PC-3 (cell line): ENCODE measurements at regions not wholly inside any gene's neighbourhood (a gene's known extent, or its start where the extent isn't known, plus 50 kb on each side); places are given as distances from the start of the nearest gene placed in this dataset.

Source experiments
- EZH2 ChIP-seq: fragments of 300-600 bp; sonication (generic); IDR thresholded peaks from one replicate; pipeline ENCODE4 v1.6.1; 2017; ENCODE audit warnings: antibody characterized with exemption, mild to moderate bottlenecking, low read length; ENCODE audit not compliant: unreplicated experiment
- EZH2phosphoT487 ChIP-seq: fragments of 300-600 bp; sonication (generic); IDR thresholded peaks from 2 replicates; pipeline ENCODE4 v1.6.1; 2018; ENCODE audit warnings: mild to moderate bottlenecking, antibody characterized with exemption, low read length, borderline replicate concordance
- TF ChIP-seq, protein P1 (sequence below): fragments of 300-600 bp; sonication (generic); conservative IDR thresholded peaks from 2 replicates; pipeline ENCODE4 v1.5.1; 2017; ENCODE audit warnings: antibody characterized with exemption, low read depth, mild to moderate bottlenecking, low read length

DNA sequence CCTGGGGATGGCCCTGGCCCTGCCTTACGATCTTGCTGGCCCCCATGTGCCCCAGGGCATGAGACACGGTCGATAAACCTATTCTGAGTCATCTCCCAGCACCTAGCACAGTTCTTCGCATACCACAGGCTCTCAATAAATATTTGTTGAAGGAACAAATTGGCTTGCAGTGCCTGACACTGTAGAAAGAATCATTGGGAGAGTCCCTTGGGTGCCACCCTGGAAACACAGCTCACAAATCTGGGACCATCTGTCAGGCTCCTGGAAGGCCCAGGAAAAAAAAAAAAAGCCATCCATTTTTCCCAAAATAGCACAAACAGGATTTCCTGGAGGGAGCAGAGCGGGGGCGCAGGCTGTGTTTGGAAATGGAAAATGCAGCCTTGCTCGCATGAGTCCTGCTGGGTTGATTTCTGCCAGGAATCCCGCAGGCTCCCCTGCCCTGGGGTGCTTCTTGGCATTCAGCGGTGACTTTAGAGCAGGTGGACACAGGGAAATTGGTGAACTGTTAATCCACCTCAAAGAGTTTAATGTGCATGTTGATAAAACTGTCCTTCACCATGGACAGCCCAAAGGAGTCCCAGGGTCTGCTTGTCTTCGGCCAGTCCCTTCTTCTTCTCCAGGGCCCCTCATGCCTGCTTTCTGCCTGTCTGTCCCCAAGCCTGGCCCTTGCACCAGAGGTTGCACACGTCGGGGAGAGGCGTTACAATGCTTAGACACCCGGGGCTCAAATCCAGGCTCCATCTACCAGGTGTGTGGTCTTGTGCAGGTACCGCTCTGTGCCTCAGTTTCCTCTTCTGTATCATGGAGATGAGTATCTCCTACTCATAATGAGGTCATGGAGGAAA lies 106.1 kb upstream of the RFLNA start:
- TF ChIP-seq, protein P1, sequence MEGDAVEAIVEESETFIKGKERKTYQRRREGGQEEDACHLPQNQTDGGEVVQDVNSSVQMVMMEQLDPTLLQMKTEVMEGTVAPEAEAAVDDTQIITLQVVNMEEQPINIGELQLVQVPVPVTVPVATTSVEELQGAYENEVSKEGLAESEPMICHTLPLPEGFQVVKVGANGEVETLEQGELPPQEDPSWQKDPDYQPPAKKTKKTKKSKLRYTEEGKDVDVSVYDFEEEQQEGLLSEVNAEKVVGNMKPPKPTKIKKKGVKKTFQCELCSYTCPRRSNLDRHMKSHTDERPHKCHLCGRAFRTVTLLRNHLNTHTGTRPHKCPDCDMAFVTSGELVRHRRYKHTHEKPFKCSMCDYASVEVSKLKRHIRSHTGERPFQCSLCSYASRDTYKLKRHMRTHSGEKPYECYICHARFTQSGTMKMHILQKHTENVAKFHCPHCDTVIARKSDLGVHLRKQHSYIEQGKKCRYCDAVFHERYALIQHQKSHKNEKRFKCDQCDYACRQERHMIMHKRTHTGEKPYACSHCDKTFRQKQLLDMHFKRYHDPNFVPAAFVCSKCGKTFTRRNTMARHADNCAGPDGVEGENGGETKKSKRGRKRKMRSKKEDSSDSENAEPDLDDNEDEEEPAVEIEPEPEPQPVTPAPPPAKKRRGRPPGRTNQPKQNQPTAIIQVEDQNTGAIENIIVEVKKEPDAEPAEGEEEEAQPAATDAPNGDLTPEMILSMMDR = no peak
- no peak for TF ChIP-seq EZH2
- TF ChIP-seq EZH2phosphoT487 = no peak
